Type B pancreatic cell (in vitro differentiated cells): ENCODE measurements at regions not wholly inside any gene's neighbourhood (a gene's known extent, or its start where the extent isn't known, plus 50 kb on each side); places are given as distances from the start of the nearest gene placed in this dataset.
"Not testable (repeated sequence)": the region's sequence is repeated elsewhere in the genome, so short reads cannot be mapped to it uniquely, and the experiment has no call there.

Experiments used
- DNase-seq: peaks from one replicate; pipeline ENCODE4 v3.0.0; 2021; ENCODE audit warnings: mixed read lengths; ENCODE audit not compliant: unreplicated experiment; ENCODE audit errors: extremely low spot score
- H3K27ac Mint-ChIP-seq: 2 replicates; pipeline ENCODE4 v1.8.0; 2021; ENCODE audit warnings: mild to moderate bottlenecking, mixed read lengths
- H3K27me3 Mint-ChIP-seq: 2 replicates; pipeline ENCODE4 v1.8.0; 2021; ENCODE audit warnings: mixed read lengths
- H3K36me3 Mint-ChIP-seq: 2 replicates; pipeline ENCODE4 v1.8.0; 2021; ENCODE audit warnings: mixed read lengths
- H3K4me1 Mint-ChIP-seq: one replicate; pipeline ENCODE4 v1.8.0; 2021; ENCODE audit warnings: mixed read lengths; ENCODE audit not compliant: unreplicated experiment
- H3K4me3 Mint-ChIP-seq: 2 replicates; pipeline ENCODE4 v1.8.0; 2021; ENCODE audit warnings: mild to moderate bottlenecking, mixed read lengths
- H3K9me3 Mint-ChIP-seq: 2 replicates; pipeline ENCODE4 v1.8.0; 2021; ENCODE audit warnings: mixed read lengths
- TF ChIP-seq, protein P1 (sequence below): fragments of 200-600 bp; sonication (generic); conservative IDR thresholded peaks from 2 replicates; pipeline ENCODE4 v1.5.0; 2021; ENCODE audit warnings: antibody characterized with exemption, mild to moderate bottlenecking

DNA sequence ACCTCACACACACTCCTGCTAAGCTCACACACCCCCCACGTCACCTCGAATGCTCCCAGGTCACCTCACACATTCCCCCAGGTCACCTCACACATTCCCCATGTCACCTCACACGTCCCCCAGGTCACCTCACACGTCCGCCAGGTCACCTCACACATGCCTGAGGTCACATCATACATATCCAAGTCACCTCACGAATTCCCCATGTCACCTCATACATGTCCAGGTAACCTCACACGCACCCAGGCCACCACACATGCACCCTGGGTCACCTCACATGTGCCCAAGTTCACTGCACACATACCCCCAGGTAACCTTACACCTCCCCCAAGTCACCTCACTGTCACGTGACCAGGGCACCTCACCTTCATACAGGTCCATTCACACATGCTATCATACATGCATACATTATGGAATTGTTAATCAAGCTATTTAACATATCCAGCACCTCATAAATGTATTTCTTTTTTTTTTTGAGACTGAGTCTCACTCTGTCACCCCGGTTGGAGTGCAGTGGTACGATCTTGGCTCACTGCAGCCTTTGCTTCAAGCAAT lies 640.3 kb downstream of the TMEM121 start:
- DNase-seq = no peak
- Mint-ChIP-seq H3K36me3 (no peaks in the 10 kb centered on the region), H3K27ac (no peak overlapping the region), H3K4me1 (no peaks in the 10 kb centered on the region), H3K4me3 (no peak overlapping the region), H3K27me3 (no peaks in the 10 kb centered on the region), H3K9me3 (peaks cover 13% of the 10 kb centered on the region)
- TF ChIP-seq, protein P1, sequence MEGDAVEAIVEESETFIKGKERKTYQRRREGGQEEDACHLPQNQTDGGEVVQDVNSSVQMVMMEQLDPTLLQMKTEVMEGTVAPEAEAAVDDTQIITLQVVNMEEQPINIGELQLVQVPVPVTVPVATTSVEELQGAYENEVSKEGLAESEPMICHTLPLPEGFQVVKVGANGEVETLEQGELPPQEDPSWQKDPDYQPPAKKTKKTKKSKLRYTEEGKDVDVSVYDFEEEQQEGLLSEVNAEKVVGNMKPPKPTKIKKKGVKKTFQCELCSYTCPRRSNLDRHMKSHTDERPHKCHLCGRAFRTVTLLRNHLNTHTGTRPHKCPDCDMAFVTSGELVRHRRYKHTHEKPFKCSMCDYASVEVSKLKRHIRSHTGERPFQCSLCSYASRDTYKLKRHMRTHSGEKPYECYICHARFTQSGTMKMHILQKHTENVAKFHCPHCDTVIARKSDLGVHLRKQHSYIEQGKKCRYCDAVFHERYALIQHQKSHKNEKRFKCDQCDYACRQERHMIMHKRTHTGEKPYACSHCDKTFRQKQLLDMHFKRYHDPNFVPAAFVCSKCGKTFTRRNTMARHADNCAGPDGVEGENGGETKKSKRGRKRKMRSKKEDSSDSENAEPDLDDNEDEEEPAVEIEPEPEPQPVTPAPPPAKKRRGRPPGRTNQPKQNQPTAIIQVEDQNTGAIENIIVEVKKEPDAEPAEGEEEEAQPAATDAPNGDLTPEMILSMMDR = no peak

DNA sequence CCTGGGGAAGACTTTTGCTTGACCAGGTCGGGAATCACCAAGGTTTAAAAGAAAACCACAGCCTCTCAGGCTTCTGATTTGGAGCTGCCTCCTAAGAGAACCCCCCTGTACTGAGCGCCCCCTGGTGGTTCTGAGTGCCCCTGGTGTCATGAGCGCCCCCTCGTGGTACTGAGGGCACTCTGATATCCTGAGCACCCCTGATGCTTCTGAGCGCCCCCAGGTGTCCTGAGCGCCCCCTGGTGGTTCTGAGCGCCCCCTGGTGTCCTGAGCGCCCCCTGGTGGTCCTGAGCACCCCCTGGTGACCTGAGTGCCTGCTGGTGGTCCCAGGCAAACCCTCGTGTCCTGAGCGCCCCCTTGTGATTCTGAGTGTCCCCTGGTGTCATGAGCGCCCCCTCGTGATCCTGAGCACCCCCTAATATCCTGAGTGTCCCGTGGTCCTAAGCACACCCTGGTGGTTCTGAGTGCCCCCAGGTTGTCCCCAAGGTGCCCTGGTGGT lies 643.8 kb downstream of the TMEM121 start:
- H3K27ac Mint-ChIP-seq, DNase-seq, H3K36me3 Mint-ChIP-seq, H3K4me1 Mint-ChIP-seq, H3K4me3 Mint-ChIP-seq, H3K27me3 Mint-ChIP-seq: not testable (repeated sequence)
- TF ChIP-seq, protein P1 = peak; percentile 30
- peaks cover 13% of the 10 kb centered on the region for H3K9me3 Mint-ChIP-seq

DNA sequence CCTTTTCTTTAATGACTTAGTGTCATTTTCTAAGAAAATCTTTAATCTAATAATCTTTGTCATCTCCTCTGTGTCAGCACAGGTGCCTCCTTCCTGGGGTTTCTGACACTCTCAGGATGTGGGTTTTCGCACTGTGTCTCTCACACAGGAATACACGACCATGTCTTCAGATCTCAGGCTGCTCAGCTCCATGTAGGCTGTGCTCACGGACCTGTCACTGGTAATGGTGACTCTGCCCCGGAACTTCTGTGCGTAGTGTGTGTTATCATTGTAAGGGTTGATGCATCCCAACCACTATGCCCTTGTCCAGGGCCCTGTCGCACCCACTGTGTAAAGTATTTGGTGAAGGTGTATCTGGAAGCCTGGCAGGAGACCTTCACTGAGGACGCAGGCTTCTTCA lies 647.8 kb downstream of the TMEM121 start:
- Mint-ChIP-seq H3K27ac (no peak overlapping the region), H3K36me3 (no peaks in the 10 kb centered on the region)

DNA sequence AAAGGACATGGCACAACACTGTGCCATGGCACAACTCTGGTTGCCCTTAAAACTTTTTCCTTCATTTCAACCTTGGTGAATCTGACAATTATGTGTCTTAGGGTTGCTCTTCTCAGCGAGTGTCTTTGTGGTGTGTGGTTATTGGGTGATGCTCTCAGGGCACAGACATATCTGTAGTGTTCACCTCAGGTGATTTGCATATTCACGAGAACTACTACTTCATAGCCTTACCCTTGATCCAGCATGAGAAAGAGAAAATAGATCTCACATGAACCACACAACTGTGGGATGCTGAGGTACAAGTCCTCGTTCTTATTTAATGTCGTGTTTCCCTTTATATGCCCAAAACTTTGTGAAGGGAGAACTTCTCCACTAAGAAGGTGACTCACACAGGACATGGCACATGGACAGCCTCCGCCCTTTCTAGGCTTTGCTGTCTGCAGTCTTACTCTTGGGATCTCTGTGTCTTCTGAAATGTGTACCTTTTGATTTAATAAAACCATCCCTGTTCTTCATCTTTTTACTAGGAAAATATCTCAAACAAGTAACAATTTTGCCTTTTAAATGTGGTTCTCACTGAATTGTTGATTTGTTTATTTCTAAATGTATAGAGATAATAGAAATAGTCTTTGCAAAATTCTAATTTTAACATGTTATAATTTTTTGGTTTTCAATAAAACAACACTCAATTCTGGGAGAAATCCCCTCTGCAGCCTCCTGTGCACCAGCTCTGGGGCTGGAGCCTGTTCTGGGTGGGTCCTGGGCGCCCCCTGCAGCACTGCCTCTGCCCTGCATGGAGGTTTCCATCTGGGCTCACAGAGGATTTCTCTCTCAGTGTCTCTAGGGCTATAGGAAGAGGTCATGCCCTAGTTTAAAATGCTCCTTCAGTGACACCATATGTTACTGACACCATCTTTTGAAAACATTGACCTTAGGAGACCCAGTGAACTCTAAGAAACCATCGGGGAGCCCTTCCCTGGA lies 651.2 kb downstream of the TMEM121 start:
- H3K9me3 Mint-ChIP-seq, H3K4me1 Mint-ChIP-seq, H3K27me3 Mint-ChIP-seq, H3K36me3 Mint-ChIP-seq, H3K27ac Mint-ChIP-seq, DNase-seq, H3K4me3 Mint-ChIP-seq: not testable (repeated sequence)

More for the DNA sequence above, 647.8 kb downstream of the TMEM121 start:
- DNase-seq = no peak
- Mint-ChIP-seq H3K4me3 (no peak overlapping the region), H3K4me1 (no peaks in the 10 kb centered on the region), H3K27me3 (no peaks in the 10 kb centered on the region), H3K9me3 (peaks cover 5% of the 10 kb centered on the region)
- TF ChIP-seq, protein P1 = no peak

DNA sequence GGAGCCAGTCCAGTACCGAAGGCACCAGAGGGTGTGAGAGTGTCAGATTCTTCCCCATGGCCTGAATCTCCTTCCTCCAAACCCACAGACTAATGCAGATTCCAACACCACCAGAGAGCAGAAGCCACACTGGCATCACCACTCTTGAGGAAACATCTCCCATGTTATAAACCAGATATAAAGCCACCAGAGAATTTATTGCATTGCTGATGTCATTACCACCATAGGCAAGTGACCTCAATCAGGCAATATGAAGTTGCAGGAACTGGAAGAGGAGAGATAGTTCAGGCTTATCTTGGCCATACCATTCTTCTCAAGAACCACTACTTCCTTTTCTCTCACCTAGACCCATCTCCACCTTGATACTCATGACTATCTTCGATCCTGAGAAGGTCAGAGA lies 653.4 kb downstream of the TMEM121 start:
- H3K27ac Mint-ChIP-seq = no peak overlapping the region
- no peak for DNase-seq
- no peaks in the 10 kb centered on the region for H3K4me1 Mint-ChIP-seq
- no peaks in the 10 kb centered on the region for H3K27me3 Mint-ChIP-seq
- no peak overlapping the region for H3K4me3 Mint-ChIP-seq
- peaks cover 10% of the 10 kb centered on the region for H3K9me3 Mint-ChIP-seq
- TF ChIP-seq, protein P1 = no peak
- H3K36me3 Mint-ChIP-seq = no peaks in the 10 kb centered on the region

DNA sequence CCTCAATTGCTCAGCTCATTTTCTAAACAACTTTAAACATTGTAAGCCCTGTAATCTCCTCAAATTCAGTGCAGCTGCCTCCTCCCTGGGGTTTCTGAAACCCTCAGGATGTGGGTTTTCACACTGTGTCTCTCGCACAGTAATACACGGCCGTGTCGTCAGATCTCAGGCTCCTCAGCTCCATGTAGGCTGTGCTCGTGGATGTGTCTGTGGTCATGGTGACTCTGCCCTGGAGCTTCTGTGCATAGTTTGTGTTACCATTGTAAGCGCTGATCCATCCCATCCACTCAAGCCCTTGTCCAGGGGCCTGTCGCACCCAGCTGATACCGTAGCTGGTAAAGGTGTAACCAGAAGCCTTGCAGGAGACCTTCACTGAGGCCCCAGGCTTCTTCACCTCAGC lies 658.4 kb downstream of the TMEM121 start:
- not testable (repeated sequence) for DNase-seq, H3K27me3 Mint-ChIP-seq, H3K27ac Mint-ChIP-seq, H3K4me1 Mint-ChIP-seq, H3K36me3 Mint-ChIP-seq, H3K4me3 Mint-ChIP-seq
- H3K9me3 Mint-ChIP-seq = peaks cover 13% of the 10 kb centered on the region

DNA sequence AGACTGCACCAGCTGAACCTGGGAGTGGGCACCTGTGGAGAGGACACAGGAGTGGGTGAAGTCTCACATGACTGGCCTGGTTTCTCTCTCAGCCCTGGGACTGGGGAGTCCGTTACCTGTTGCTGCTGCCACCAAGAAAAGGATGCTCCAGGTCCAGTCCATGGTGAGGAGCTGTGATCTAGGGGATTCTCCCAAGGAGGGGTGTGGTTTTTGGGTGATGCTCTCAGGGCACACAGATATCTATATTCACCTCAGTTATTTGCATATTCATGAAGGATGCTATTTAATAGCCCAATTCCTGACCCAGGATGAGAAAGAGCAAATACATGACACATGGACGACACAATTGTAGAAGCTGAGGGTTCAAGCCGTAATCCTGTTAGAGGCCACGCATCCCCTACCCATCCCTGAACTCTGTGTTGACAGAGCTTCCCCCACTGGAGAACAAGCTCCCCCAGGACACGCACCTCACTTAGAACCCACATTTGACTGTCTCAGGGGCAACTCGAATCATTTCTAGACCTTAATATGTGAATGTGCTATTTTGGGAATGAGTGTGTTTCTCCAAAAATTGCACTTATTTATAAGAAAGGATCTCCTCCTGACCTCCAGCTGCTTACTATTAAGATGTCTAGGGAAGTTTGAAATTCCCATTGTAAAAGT lies 658.9 kb downstream of the TMEM121 start:
- peaks cover 13% of the 10 kb centered on the region for H3K9me3 Mint-ChIP-seq
- DNase-seq = not testable (repeated sequence)

More for the DNA sequence above, 658.9 kb downstream of the TMEM121 start:
- not testable (repeated sequence) for H3K4me3 Mint-ChIP-seq, H3K27ac Mint-ChIP-seq, H3K36me3 Mint-ChIP-seq, H3K4me1 Mint-ChIP-seq, H3K27me3 Mint-ChIP-seq
